ENCODE measurements at regions not wholly inside any gene's neighbourhood (a gene's known extent, or its start where the extent isn't known, plus 50 kb on each side); places are given as distances from the start of the nearest gene placed in this dataset.

DNA sequence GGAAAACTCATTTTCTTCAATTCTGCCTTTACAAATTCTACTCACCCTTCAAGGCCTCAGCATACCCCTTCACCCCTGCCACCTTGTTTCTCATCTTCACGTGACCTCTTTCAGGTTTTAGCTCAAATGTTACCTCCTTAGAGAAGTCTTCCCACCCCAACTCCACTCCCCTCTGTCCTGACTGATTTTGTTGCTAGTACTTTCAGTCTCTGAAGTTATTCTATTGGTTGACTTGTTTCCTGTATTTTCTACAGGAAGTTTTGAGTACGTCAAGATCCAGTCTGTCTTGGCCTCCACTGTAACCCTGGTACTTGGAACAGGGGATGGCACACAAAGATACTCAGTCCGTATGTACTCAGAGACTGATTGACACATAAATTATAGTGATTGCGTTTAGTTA lies 296.1 kb downstream of the DHX35 start:
- no peak for TF ChIP-seq EZH2 (IDR thresholded peaks at IDR 0.05; ENCODE audit: insufficient read depth, poor library complexity, severe bottlenecking)
- TF ChIP-seq EZH2phosphoT487 (IDR thresholded peaks at IDR 0.05; ENCODE audit: insufficient read depth, low read depth), result no peak
